HG02970 (cell line): ENCODE measurements at regions not wholly inside any gene's neighbourhood (a gene's known extent, or its start where the extent isn't known, plus 50 kb on each side); places are given as distances from the start of the nearest gene placed in this dataset.
"Not testable (repeated sequence)": the region's sequence is repeated elsewhere in the genome, so short reads cannot be mapped to it uniquely, and the experiment has no call there.

ENCODE experiments used
- ATAC-seq: cut with Tn5 transposase; IDR thresholded peaks from one replicate; pipeline ENCODE4 v1.9.1; 2021; ENCODE audit warnings: mild to moderate bottlenecking, moderate library complexity, moderate number of reproducible peaks; ENCODE audit not compliant: unreplicated experiment, low FRiP score

- ATAC-seq = no peak
Observed at GRCh38 chr5:92676215-92677165, 904.5 kb downstream of the NR2F1-AS1 start.

GRCh38 chr5:92674321-92674720, 906.7 kb downstream of the NR2F1-AS1 start:
- ATAC-seq = no peak

DNA sequence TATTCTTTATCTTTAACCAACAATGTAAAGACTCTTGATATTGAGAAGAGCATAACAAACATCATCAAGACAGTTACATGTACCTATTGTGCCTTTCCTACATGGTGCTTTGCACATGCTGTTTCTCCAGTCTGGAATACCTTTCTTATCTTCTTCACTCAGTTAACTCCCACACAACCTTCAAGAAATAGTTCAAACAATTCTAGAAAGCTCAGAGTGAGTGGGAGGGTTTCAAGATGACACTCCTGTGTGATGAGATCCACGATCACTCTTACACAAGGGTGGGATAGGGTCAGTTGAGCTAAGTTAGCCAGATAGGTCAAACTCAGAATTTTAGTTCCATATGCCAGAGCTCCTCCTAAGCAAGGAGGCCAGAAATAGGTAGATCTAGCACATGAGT, 915.5 kb downstream of the NR2F1-AS1 start:
- no peak for ATAC-seq

DNA sequence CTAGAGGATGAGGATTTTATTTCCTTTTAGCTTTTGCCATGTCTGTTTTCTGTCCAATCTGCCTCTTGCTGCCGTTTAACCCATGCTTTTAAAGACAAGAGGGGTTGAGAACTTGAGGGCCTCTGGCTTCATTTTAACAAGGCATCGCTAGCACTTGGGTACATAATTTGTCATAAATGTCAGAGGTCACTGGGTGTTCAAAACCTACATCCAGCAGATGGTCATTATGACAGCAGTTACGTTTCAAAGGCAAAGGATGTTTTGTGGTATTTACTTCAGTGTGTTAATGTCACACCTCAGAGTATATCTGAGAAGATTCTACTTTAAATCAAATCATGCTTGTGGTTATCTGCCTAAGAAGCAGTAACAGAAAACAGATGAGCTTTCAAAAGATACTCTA, 918.3 kb downstream of the NR2F1-AS1 start:
- ATAC-seq = no peak

DNA sequence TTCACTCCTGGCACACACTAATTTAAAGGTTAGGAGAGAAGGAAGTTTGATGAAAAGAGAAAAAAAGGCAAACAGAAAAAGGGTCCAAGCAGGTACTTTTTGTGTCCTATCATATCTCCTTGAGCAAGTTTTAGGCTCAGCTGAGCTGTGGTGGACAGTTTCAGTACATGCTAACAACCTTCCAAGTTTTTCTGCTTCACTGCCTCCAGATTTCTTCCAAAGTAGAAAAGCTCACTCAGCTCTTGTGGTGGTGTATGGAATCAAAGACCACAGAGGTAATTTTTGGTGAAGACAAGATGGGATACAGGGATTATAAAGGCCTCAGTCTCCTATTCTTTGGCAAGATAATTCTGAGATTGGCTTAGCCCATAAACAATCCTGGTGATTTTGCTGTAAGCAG, 921.8 kb downstream of the NR2F1-AS1 start:
- no peak for ATAC-seq

DNA sequence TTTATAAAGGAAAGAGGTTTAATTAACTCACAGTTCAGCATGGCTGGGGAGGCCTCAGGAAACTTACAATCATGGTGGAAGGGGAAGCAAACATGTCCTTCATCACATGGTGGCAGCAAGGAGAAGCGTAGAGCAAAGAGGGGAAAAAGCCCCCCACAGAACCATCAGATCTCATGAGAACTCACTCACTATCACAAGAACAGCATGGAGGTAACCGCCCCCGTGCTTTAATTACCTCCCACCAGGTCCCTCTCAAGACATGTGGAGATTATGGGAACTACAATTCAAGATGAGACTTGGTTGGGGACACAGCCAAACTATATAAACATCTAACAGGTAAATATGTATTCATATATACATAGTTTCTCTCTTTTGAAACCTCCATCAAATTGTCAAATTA, 926.4 kb downstream of the NR2F1-AS1 start:
- ATAC-seq = not testable (repeated sequence)

GRCh38 chr5:92653730-92654461, 927.1 kb downstream of the NR2F1-AS1 start:
- no peak for ATAC-seq

- no peak for ATAC-seq
Observed at GRCh38 chr5:92652756-92653155, 928.3 kb downstream of the NR2F1-AS1 start.

GRCh38 chr5:92644266-92644886, 936.6 kb downstream of the NR2F1-AS1 start:
- ATAC-seq = no peak

DNA sequence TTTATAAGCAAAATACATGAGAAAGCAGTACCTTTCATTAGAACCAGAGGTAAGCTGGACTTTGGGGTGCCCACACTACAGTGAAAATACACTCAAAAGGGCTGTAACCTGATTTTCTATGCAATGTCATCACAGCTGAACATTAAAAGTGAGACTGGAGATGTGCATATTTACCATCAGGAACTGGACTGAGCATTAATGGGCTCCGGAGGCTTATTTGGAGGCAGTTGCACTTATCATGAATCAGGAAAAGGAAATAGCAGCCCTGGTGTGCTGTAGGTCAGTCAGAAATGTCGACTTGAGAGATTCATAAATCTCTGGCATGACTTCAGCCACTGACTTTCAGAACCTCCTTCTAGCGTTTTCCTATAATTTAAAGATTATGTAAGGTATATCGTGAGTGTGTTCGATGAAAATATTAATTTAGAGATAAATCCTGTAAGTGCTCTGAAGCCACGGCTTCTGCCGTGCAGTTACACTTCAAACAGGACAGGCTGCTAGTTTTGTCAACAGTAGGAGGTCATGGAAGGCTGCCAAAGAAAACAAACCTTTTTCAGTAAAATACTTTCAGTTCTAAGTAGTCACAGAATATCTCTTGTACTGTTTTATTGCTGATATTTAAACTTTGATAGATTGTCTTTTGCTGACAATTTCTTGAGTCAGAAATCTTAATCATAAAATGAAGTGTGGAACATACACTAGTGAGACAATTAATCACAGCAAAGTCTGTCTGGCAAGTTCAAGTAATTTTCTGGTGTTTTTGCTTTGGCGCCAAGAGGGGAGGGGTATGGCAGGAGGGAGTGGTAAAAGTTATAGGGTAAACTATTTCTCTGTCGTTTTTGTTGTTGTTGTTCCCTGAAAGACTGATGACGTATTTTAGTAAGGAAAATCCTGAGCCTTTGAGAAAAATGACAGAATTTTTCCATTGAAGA, 939.7 kb downstream of the NR2F1-AS1 start:
- no peak for ATAC-seq

GRCh38 chr5:92640340-92640739, 940.7 kb downstream of the NR2F1-AS1 start:
- ATAC-seq = no peak

DNA sequence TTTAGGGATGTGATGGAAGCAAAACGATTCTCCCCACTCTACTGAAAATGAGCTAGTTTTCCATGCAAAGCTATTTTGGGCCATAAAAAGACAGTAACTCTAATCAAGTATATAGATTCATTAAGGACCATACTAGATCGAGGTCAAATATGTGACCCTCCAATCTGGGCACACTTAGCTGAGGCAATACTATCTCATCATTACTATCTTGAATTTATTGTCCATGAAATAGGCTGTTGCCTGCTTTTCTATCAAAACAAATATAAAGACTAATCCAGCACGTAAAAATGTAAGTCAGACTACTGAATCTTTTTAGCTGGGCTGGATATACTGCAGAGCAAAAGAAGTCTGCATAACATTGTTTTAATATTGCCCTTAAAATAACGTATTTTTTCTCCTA, 943.1 kb downstream of the NR2F1-AS1 start:
- no peak for ATAC-seq

DNA sequence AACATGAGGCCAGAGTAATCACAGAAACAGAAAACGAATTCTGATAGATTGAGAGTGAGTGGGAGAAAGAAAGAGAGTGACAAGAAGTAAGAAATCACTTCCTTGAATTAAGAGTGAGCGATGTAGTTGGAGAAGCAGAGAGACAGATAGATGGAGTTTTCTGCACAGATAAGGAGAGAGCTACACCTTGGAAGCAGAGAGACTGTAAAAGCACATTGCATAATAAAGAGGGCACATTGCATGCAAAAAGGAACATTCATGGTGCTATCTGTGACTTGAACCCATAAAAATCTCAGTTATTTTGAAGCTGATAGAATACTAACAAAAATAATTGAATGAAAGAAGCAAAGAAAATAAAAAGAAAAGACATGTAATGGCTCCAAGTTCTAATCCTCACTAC, 943.8 kb downstream of the NR2F1-AS1 start:
- no peak for ATAC-seq

DNA sequence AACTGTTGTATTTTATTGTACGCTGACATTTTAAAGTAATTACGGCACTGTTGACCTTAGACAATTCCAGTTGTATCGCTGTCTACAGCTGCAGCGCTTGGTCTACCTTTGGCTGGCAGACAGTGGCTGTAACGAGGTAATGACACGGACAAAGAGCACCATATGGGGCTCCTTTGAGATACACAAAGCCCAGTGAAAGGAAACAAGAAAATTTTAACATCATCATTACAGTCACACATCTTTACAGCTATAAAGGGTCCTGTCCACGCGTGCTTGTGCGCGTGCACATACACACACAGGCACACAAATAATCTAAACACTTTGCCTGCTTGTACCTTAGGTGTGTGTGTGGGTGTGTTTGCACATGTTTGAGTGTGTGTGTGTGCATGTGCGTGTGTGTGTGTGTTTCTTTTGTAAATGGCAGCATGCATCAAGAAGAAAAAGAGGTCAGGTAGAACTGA, 946.0 kb downstream of the NR2F1-AS1 start:
- ATAC-seq = no peak

- no peak for ATAC-seq
Observed at GRCh38 chr5:92633875-92634487, 947.0 kb downstream of the NR2F1-AS1 start.

DNA sequence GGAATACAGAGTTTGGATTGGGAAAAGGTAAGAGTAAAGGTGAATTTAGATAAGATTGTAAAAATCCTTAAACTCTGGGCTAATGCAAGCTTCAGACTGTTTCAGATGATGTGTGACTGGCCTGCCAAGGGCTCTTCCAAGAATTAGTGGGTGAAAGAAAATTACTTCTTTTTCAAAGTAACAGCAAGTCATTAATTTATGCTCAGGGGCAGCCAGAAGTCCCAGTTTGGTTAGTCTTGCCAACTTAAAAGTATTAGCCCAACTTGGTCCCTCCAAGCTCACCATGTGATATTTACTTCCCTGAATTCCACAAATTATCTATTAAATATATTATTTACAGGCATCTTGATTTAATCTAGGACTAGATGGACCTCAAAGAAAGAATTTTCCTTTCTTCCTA, 947.8 kb downstream of the NR2F1-AS1 start:
- no peak for ATAC-seq

- ATAC-seq = not testable (repeated sequence)
Observed at GRCh38 chr5:92631237-92631701, 949.8 kb downstream of the NR2F1-AS1 start.

DNA sequence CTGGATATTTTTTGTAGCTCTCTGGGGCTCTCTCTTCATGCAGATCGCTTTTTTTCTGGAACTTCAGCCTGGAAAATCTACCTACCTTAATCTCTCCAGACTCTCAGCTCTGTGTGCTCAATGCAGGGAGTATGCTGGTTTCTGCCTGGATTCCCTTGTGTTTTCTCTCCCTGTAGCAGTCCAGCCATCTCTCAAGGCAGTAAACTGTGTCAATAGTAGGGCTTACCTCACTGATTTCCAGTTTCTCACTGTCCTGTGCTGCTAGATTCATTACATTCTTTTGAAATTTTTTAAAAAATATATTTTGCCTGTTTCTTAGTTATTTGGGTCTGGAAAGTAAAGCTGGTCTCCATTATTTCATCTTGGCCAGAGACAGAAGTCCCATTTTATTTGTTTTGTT, 951.4 kb downstream of the NR2F1-AS1 start:
- no peak for ATAC-seq

GRCh38 chr5:92629000-92629399, 952.0 kb downstream of the NR2F1-AS1 start:
- ATAC-seq = no peak
